ENCODE measurements at regions not wholly inside any gene's neighbourhood (a gene's known extent, or its start where the extent isn't known, plus 50 kb on each side); places are given as distances from the start of the nearest gene placed in this dataset.

DNA sequence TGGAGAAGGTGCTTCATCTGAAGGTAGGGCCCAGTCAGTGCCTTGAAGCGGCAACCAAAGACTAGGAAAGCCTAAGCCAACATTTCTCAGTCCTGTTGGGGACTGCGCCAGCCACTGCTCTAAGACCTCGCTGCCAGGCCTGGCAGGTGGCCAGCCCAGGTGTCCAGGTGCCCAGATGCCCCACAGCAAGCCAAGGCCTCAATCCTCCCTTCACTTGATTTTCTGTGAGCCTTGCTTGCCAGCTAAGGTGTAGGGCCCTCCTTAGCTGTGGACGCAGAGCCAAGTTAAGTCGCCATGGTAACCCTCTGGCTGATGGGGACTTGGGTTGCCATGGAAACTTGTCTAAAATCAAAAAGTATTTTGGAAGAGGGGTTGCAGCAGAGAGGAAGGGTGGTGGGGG, 135.0 kb downstream of the NAV1 start:
- no peak overlapping the region for H3K9ac ChIP-seq
- H3K36me3 ChIP-seq (replicated peaks in 1 of 2; ENCODE audit: control insufficient read depth in 1 of 2, insufficient read depth in 2 of 2, low read length in 1 of 2), result peaks cover 4 to 25% of the 10 kb centered on the region in 2 experiments
- no peak overlapping the region for H3K4me2 ChIP-seq
- H4K20me1 ChIP-seq (ENCODE audit: insufficient read depth), result peaks cover 100% of the 10 kb centered on the region
- no peaks in the 10 kb centered on the region for H3K9me2 ChIP-seq
- H3K9me3 ChIP-seq, result no peaks in the 10 kb centered on the region
- peaks cover 37% of the 10 kb centered on the region for H3F3A ChIP-seq (replicated peaks; ENCODE audit: insufficient read depth)
- H3K4me1 ChIP-seq (ENCODE audit: control insufficient read depth in 1 of 2, insufficient read depth in 2 of 2, low read depth in 1 of 2, low read length in 1 of 2), result peaks cover 24 to 34% of the 10 kb centered on the region in 2 experiments
- DNase-seq, result no peak
- 73% methylated on average over 3 of the region's 5 CpGs for whole genome bisulfite sequencing (ENCODE audit: low lambda C conversion rate)
- POLR2A ChIA-PET, result no interaction called here
- H3K27ac ChIP-seq (ENCODE audit: low read depth in 2 of 2, low read length in 1 of 2), result peak overlapping the region in 1 of 2 experiments; percentile 82; a peak in 1 of 4 replicates
- H3K27me3 ChIP-seq (ENCODE audit: insufficient read depth), result no peaks in the 10 kb centered on the region
- TF ChIP-seq, protein P1, sequence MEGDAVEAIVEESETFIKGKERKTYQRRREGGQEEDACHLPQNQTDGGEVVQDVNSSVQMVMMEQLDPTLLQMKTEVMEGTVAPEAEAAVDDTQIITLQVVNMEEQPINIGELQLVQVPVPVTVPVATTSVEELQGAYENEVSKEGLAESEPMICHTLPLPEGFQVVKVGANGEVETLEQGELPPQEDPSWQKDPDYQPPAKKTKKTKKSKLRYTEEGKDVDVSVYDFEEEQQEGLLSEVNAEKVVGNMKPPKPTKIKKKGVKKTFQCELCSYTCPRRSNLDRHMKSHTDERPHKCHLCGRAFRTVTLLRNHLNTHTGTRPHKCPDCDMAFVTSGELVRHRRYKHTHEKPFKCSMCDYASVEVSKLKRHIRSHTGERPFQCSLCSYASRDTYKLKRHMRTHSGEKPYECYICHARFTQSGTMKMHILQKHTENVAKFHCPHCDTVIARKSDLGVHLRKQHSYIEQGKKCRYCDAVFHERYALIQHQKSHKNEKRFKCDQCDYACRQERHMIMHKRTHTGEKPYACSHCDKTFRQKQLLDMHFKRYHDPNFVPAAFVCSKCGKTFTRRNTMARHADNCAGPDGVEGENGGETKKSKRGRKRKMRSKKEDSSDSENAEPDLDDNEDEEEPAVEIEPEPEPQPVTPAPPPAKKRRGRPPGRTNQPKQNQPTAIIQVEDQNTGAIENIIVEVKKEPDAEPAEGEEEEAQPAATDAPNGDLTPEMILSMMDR (IDR thresholded peaks at IDR 0.05), result no peak
- no peak for TF ChIP-seq RFX5 (IDR thresholded peaks at IDR 0.05; ENCODE audit: low read length)
- TF ChIP-seq SIN3A (IDR thresholded peaks at IDR 0.05; ENCODE audit: borderline replicate concordance, low read depth, low read length), result no peak
- no peak for TF ChIP-seq TCF12 (IDR thresholded peaks at IDR 0.05)
- no peak for TF ChIP-seq GABPA (IDR thresholded peaks at IDR 0.05; ENCODE audit: low read depth)
- TF ChIP-seq YY1 (IDR thresholded peaks at IDR 0.05; ENCODE audit: low read depth), result no peak
- TF ChIP-seq, protein P2, sequence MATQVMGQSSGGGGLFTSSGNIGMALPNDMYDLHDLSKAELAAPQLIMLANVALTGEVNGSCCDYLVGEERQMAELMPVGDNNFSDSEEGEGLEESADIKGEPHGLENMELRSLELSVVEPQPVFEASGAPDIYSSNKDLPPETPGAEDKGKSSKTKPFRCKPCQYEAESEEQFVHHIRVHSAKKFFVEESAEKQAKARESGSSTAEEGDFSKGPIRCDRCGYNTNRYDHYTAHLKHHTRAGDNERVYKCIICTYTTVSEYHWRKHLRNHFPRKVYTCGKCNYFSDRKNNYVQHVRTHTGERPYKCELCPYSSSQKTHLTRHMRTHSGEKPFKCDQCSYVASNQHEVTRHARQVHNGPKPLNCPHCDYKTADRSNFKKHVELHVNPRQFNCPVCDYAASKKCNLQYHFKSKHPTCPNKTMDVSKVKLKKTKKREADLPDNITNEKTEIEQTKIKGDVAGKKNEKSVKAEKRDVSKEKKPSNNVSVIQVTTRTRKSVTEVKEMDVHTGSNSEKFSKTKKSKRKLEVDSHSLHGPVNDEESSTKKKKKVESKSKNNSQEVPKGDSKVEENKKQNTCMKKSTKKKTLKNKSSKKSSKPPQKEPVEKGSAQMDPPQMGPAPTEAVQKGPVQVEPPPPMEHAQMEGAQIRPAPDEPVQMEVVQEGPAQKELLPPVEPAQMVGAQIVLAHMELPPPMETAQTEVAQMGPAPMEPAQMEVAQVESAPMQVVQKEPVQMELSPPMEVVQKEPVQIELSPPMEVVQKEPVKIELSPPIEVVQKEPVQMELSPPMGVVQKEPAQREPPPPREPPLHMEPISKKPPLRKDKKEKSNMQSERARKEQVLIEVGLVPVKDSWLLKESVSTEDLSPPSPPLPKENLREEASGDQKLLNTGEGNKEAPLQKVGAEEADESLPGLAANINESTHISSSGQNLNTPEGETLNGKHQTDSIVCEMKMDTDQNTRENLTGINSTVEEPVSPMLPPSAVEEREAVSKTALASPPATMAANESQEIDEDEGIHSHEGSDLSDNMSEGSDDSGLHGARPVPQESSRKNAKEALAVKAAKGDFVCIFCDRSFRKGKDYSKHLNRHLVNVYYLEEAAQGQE (IDR thresholded peaks at IDR 0.05; ENCODE audit: low read depth, low read length), result no peak
- no peak for TF ChIP-seq RXRA (IDR thresholded peaks at IDR 0.05; ENCODE audit: borderline replicate concordance, low read depth)
- TF ChIP-seq GATA2 (CRISPR knock-in tag; IDR thresholded peaks at IDR 0.05), result no peak
- TF ChIP-seq, protein P3, sequence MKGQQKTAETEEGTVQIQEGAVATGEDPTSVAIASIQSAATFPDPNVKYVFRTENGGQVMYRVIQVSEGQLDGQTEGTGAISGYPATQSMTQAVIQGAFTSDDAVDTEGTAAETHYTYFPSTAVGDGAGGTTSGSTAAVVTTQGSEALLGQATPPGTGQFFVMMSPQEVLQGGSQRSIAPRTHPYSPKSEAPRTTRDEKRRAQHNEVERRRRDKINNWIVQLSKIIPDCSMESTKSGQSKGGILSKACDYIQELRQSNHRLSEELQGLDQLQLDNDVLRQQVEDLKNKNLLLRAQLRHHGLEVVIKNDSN (IDR thresholded peaks at IDR 0.05; ENCODE audit: borderline replicate concordance, low read depth), result no peak
- TF ChIP-seq NFIC (IDR thresholded peaks at IDR 0.05; ENCODE audit: borderline replicate concordance), result no peak
- no peak overlapping the region for H2AFZ ChIP-seq (ENCODE audit: low read depth)
- CTCF ChIA-PET, result interaction anchor here (0.7 to 2.2 kb wide), 5 partner anchors 19 to 114 kb away, joined by 3 to 8 read pairs (median 4); no protein-coding TSS in a partner anchor
- no peak overlapping the region for H3K4me3 ChIP-seq (ENCODE audit: low read depth in 2 of 2, low read length in 1 of 2)
- peaks cover 100% of the 10 kb centered on the region for H3K79me2 ChIP-seq (ENCODE audit: insufficient read depth)

DNA sequence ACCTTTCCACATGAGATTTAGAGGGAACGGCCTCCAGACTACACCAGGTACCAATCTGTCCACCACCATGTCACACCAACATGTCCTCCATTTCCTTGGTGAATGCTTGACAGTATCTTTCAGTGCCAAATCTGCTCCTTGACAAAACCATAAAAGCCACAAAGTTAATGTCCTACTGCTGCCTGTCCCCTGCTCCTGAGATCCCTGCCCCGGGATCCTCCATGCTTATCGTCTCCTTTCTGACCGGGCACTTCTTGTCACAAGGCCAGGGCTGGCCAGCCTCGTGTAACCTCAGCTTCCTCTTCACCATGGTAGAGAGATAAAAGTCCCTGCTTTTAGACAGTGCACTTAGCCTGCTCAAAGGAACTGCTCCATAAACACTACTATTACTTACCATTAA, 136.2 kb downstream of the NAV1 start:
- no peak for DNase-seq
- H3K27ac ChIP-seq (ENCODE audit: low read depth in 2 of 2, low read length in 1 of 2), result peak overlapping the region; percentile 39 to 82; a peak in 3 of 4 replicates
- H3K4me3 ChIP-seq (ENCODE audit: low read depth in 2 of 2, low read length in 1 of 2), result no peak overlapping the region
- peaks cover 100% of the 10 kb centered on the region for H4K20me1 ChIP-seq (ENCODE audit: insufficient read depth)
- H3K9me2 ChIP-seq, result no peaks in the 10 kb centered on the region
- peaks cover 6 to 34% of the 10 kb centered on the region in 2 experiments for H3K36me3 ChIP-seq (replicated peaks in 1 of 2; ENCODE audit: control insufficient read depth in 1 of 2, insufficient read depth in 2 of 2, low read length in 1 of 2)
- no peak overlapping the region for H3K9ac ChIP-seq
- 70% methylated on average over 5 of the region's 5 CpGs for whole genome bisulfite sequencing (ENCODE audit: low lambda C conversion rate)
- H3K4me2 ChIP-seq, result peak overlapping the region; percentile 77; the same call in 1 of the 2 replicates
- no peaks in the 10 kb centered on the region for H3K27me3 ChIP-seq (ENCODE audit: insufficient read depth)
- ChIA-PET POLR2A (no interaction called here), CTCF (interaction anchor here (1.7 kb wide), 3 partner anchors 20 to 115 kb away, joined by 5 to 9 read pairs (median 7); no protein-coding TSS in a partner anchor)
- peaks cover 24 to 34% of the 10 kb centered on the region in 2 experiments for H3K4me1 ChIP-seq (ENCODE audit: control insufficient read depth in 1 of 2, insufficient read depth in 2 of 2, low read depth in 1 of 2, low read length in 1 of 2)
- peaks cover 41% of the 10 kb centered on the region for H3F3A ChIP-seq (replicated peaks; ENCODE audit: insufficient read depth)
- no peak overlapping the region for H2AFZ ChIP-seq (ENCODE audit: low read depth)
- peaks cover 100% of the 10 kb centered on the region for H3K79me2 ChIP-seq (ENCODE audit: insufficient read depth)
- H3K9me3 ChIP-seq, result no peaks in the 10 kb centered on the region
- TF ChIP-seq, protein P4, sequence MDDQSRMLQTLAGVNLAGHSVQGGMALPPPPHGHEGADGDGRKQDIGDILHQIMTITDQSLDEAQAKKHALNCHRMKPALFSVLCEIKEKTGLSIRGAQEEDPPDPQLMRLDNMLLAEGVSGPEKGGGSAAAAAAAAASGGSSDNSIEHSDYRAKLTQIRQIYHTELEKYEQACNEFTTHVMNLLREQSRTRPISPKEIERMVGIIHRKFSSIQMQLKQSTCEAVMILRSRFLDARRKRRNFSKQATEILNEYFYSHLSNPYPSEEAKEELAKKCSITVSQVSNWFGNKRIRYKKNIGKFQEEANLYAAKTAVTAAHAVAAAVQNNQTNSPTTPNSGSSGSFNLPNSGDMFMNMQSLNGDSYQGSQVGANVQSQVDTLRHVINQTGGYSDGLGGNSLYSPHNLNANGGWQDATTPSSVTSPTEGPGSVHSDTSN (IDR thresholded peaks at IDR 0.05), result no peak
- no peak for TF ChIP-seq TEAD4 (IDR thresholded peaks at IDR 0.05; ENCODE audit: borderline replicate concordance, insufficient read depth)
